Activated CD4-positive, alpha-beta memory T cell treated with anti-CD3 and anti-CD28 coated beads for 36 hours (primary cell): ENCODE measurements at regions not wholly inside any gene's neighbourhood (a gene's known extent, or its start where the extent isn't known, plus 50 kb on each side); places are given as distances from the start of the nearest gene placed in this dataset.
A peak's percentile ranks its signal among the peaks of the same experiment; 100 is the strongest.

Experiments
- CTCF ChIA-PET: fragments of 350-600 bp; sonication (Branson Sonifier 250); formaldehyde crosslinking; loops from one replicate; lab custom pipeline; 2021; ENCODE audit warnings: antibody characterized with exemption, inconsistent platforms; lab: Charles Lee
- POLR2A ChIA-PET: fragments of 350-600 bp; sonication (Branson Sonifier 250); formaldehyde crosslinking; loops from one replicate; lab custom pipeline; 2021; ENCODE audit warnings: antibody characterized with exemption; lab: Charles Lee
- DNase-seq: peaks from one replicate; pipeline ENCODE4 v3.0.0-alpha.2; 2020
- H3K27ac Mint-ChIP-seq: one replicate; pipeline ENCODE4 v1.8.0; 2021; ENCODE audit warnings: mixed read lengths
- H3K27me3 Mint-ChIP-seq: one replicate; pipeline ENCODE4 v1.8.0; 2021; ENCODE audit warnings: mixed read lengths
- H3K36me3 Mint-ChIP-seq: one replicate; pipeline ENCODE4 v1.8.0; 2021; ENCODE audit warnings: mixed read lengths
- H3K4me1 Mint-ChIP-seq: one replicate; pipeline ENCODE4 v1.8.0; 2021; ENCODE audit warnings: low read depth, mixed read lengths
- H3K4me3 Mint-ChIP-seq: one replicate; pipeline ENCODE4 v1.8.0; 2021; ENCODE audit warnings: mild to moderate bottlenecking, mixed read lengths
- H3K9me3 Mint-ChIP-seq: one replicate; pipeline ENCODE4 v1.8.0; 2021; ENCODE audit warnings: mixed read lengths
- intact Hi-C: fragments of 100-400 bp; cut with micrococcal nuclease; formaldehyde crosslinking; loops from one replicate; pipeline ENCODE4 v1.15.1; 2023

DNA sequence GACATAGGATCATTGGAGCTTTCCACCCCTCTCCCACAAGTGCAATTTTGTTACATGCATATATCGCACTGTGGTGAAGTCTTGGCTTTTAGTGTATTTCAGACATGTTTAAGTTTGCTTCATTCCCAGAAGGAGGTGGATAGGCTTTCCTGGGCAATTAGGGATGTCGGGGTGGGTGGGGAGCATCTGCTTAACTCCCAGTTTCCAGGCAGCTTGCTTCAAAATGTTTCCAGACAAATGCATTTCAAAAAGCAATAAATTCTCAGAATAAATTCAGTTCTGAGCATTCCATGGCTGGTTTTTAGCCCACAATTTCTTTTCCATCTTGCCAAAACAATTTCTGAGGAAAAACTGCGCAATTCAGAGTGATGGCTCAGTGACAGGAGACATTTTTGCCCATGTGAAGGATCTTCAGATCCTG lies 227.7 kb upstream of the ZPLD1 start:
- Mint-ChIP-seq H3K9me3 (peaks cover 8% of the 10 kb centered on the region), H3K27me3 (no peaks in the 10 kb centered on the region), H3K4me3 (no peak overlapping the region), H3K27ac (no peak overlapping the region), H3K36me3 (no peaks in the 10 kb centered on the region), H3K4me1 (no peaks in the 10 kb centered on the region)
- intact Hi-C loops, result no loop called here
- POLR2A ChIA-PET, result no interaction called here
- CTCF ChIA-PET, result interaction anchor here (1.3 kb wide), 1 partner anchor 22 kb away, joined by 3 read pairs; no protein-coding TSS in a partner anchor
- no peak for DNase-seq

DNA sequence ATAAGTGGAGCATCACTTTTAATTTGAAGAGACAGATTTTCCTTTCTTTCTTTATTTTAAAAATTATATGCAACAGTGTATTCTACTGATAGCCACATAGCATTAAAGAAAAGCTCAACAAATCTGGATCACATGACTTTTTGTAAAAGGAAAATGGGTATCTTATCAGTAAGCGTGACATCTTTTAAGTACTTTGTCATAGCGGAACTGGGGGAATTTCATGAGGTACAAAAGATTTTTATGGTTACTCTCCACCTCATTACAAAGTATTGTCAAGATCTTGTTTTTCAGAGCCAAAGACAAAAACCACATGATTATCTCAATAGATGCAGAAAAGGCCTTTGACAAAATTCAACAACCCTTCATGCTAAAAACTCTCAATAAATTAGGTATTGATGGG lies 219.6 kb upstream of the ZPLD1 start:
- no peak overlapping the region for H3K27ac Mint-ChIP-seq
- intact Hi-C loops, result no loop called here
- CTCF ChIA-PET, result interaction anchor here (1.1 kb wide), 1 partner anchor 14 kb away, joined by 4 read pairs; no protein-coding TSS in a partner anchor

DNA sequence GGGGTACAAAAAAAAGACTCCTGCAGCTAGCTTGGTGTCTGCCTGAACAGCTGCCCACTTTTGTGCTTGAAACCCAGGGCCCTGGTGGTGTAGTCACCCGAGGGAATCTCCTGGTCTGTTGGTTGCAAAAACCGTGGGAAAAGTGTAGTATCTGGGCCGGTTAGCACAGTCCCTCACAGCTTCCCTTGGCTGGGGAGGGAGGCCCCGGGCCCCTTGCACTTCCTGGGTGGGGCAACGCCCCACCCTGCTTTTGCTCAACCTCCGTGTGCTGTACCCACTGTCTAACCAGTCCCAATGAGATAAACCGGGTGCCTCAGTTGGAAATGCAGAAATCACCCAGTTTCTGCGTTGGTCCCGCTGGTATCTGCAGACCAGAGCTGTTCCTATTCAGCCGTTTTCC lies 211.7 kb upstream of the ZPLD1 start:
- Mint-ChIP-seq H3K4me3 (no peak overlapping the region), H3K36me3 (peaks cover 3% of the 10 kb centered on the region), H3K9me3 (no peaks in the 10 kb centered on the region), H3K4me1 (peaks cover 26% of the 10 kb centered on the region), H3K27ac (no peak overlapping the region), H3K27me3 (peaks cover 5% of the 10 kb centered on the region)
- peak; percentile 30 for DNase-seq
- ChIA-PET POLR2A (no interaction called here), CTCF (interaction anchor here (0.6 to 3.0 kb wide), 7 partner anchors 371 to 420 kb away, joined by 3 to 17 read pairs (median 3); no protein-coding TSS in a partner anchor)
- intact Hi-C loops, result loop anchor here (10.0 kb wide), 1 partner anchor 278 kb away; no protein-coding TSS in a partner anchor

More for the DNA sequence above, 219.6 kb upstream of the ZPLD1 start:
- Mint-ChIP-seq H3K4me1 (peaks cover 4% of the 10 kb centered on the region), H3K27me3 (no peaks in the 10 kb centered on the region), H3K4me3 (no peak overlapping the region), H3K36me3 (peaks cover 3% of the 10 kb centered on the region), H3K9me3 (peaks cover 5% of the 10 kb centered on the region)
- DNase-seq, result no peak
- POLR2A ChIA-PET, result interaction anchor here (0.6 kb wide), 1 partner anchor 387 kb away, joined by 3 read pairs; no protein-coding TSS in a partner anchor

DNA sequence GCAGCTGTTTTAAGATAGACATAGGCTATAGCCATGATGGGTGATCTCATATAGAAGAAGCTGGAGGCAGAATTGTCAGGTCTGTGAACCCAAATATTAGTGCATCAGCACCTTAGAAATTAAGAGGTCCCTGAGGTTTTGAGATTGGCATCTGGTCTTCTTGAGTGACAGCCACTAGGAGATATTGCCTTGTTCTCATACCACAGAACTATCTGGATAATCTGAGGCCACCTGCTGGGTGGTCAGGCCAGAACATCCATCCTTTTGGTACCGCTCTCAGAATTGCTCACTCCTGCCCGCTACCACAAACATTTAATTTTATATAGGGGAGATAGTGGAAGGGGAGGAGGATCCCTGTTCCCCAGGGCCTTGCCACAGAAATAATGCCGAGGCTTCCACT lies 210.6 kb upstream of the ZPLD1 start:
- no peak overlapping the region for H3K27ac Mint-ChIP-seq
- peaks cover 3% of the 10 kb centered on the region for H3K36me3 Mint-ChIP-seq
- no peaks in the 10 kb centered on the region for H3K9me3 Mint-ChIP-seq
- H3K4me3 Mint-ChIP-seq, result no peak overlapping the region
- peaks cover 29% of the 10 kb centered on the region for H3K4me1 Mint-ChIP-seq
- intact Hi-C loops, result loop anchor here (2.0 to 10.0 kb wide), 2 partner anchors 279 to 529 kb away; no protein-coding TSS in a partner anchor
- ChIA-PET CTCF (interaction anchor here (0.6 to 7.8 kb wide), 17 partner anchors 24 to 476 kb away, joined by 3 to 391 read pairs (median 6); no protein-coding TSS in a partner anchor), POLR2A (no interaction called here)
- H3K27me3 Mint-ChIP-seq, result peaks cover 5% of the 10 kb centered on the region
- DNase-seq, result peak; percentile 21

DNA sequence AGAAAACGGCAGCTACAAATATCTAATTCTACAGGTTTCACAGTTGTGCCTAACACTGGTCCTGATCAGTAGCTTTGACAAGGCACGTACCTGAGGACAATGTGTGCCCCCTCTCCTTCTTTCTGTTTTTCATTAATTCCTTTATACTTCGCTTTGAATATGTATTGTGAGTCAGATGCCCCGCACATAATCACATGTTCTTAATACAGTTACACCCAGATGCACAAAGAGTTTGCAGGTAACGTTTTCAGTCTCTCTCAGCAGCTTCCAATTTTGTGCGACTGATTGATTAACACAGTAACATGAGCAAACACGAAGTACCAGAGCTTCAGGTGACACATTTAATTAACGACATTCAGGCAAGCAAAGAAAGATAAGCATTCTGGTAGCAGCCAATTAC lies 209.8 kb upstream of the ZPLD1 start:
- H3K36me3 Mint-ChIP-seq, result peaks cover 2% of the 10 kb centered on the region
- no peak overlapping the region for H3K27ac Mint-ChIP-seq
- ChIA-PET POLR2A (interaction anchor here (1.2 kb wide), 1 partner anchor 375 kb away, joined by 4 read pairs; the partner anchor contains the start of gene NFKBIZ), CTCF (interaction anchor here (0.6 to 7.8 kb wide), 49 partner anchors 15 to 477 kb away, joined by 3 to 391 read pairs (median 4); partner anchors contain the start of genes NFKBIZ and NXPE3)
- peaks cover 5% of the 10 kb centered on the region for H3K27me3 Mint-ChIP-seq
- no peaks in the 10 kb centered on the region for H3K9me3 Mint-ChIP-seq
- H3K4me1 Mint-ChIP-seq, result peaks cover 36% of the 10 kb centered on the region
- intact Hi-C loops, result loop anchor here (1.0 to 10.0 kb wide), 8 partner anchors 133 to 530 kb away; no protein-coding TSS in a partner anchor
- H3K4me3 Mint-ChIP-seq, result no peak overlapping the region
- DNase-seq, result no peak

DNA sequence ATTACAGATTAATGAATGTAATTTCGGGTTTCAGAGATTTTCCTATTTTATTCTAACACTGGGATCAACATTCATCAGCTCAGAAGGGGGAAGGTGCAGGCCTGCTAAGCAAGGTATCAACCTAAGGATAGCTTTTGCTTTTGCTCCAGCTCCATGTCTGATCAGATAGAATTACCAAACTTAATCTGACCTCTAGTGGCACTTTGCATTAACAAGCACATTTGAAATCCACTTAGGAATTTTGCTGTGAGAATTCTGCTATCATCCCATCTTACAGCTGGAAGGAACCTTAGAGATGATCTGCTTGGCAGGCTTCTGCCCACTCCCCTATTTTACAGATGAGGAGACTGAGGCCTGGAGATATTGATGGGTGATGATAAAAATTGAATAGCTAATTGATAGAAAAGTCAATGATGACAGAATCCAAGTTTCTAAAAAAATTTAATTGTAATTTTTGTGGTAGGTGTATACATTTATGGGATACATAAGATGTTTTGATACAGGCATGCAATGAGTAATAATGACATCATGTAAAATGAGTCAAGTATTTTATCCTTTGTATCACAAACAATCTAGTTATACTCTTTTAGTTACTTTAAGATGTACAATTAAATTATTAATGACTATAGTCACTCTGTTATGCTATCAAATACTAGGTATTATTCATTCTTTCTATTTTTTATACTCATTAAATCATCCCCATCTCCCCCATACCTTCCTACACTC lies 209.2 kb upstream of the ZPLD1 start:
- intact Hi-C loops, result loop anchor here (1.0 to 10.0 kb wide), 8 partner anchors 133 to 531 kb away; no protein-coding TSS in a partner anchor
- H3K27ac Mint-ChIP-seq, result no peak overlapping the region
- no peak for DNase-seq
- ChIA-PET POLR2A (interaction anchor here (1.2 kb wide), 1 partner anchor 376 kb away, joined by 4 read pairs; the partner anchor contains the start of gene NFKBIZ), CTCF (interaction anchor here (0.7 to 7.8 kb wide), 51 partner anchors 14 to 447 kb away, joined by 3 to 391 read pairs (median 4); partner anchors contain the start of genes NFKBIZ and NXPE3)
- H3K4me3 Mint-ChIP-seq, result no peak overlapping the region
- peaks cover 36% of the 10 kb centered on the region for H3K4me1 Mint-ChIP-seq
- H3K9me3 Mint-ChIP-seq, result no peaks in the 10 kb centered on the region
- no peaks in the 10 kb centered on the region for H3K36me3 Mint-ChIP-seq
- H3K27me3 Mint-ChIP-seq, result peaks cover 5% of the 10 kb centered on the region

DNA sequence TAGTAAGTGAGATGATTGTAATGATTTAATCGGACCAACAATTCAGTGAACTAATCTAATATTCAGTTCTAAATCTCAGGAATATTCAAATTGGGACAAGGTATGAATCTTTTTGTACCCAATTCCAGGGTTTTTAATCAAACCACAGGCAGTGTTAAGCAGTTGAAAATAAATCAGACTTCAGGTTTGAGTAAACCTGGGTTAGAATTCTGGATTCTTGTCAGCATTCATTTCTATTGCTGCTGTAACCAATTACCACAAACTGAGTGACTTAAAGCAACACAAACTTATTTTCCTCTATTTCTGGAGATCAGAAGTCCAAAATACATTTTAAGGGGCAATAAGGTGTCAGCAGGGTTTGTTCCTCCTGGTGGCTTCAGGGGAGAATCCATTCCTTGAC lies 208.4 kb upstream of the ZPLD1 start:
- H3K27me3 Mint-ChIP-seq, result peaks cover 5% of the 10 kb centered on the region
- H3K9me3 Mint-ChIP-seq, result no peaks in the 10 kb centered on the region
- H3K4me3 Mint-ChIP-seq, result no peak overlapping the region
- DNase-seq, result no peak
- H3K36me3 Mint-ChIP-seq, result no peaks in the 10 kb centered on the region
- no peak overlapping the region for H3K27ac Mint-ChIP-seq
- CTCF ChIA-PET, result interaction anchor here (0.9 to 7.8 kb wide), 12 partner anchors 29 to 430 kb away, joined by 3 to 391 read pairs (median 5); no protein-coding TSS in a partner anchor
- POLR2A ChIA-PET, result no interaction called here
- H3K4me1 Mint-ChIP-seq, result peaks cover 36% of the 10 kb centered on the region
- intact Hi-C loops, result loop anchor here (5.0 to 10.0 kb wide), 4 partner anchors 134 to 399 kb away; no protein-coding TSS in a partner anchor

DNA sequence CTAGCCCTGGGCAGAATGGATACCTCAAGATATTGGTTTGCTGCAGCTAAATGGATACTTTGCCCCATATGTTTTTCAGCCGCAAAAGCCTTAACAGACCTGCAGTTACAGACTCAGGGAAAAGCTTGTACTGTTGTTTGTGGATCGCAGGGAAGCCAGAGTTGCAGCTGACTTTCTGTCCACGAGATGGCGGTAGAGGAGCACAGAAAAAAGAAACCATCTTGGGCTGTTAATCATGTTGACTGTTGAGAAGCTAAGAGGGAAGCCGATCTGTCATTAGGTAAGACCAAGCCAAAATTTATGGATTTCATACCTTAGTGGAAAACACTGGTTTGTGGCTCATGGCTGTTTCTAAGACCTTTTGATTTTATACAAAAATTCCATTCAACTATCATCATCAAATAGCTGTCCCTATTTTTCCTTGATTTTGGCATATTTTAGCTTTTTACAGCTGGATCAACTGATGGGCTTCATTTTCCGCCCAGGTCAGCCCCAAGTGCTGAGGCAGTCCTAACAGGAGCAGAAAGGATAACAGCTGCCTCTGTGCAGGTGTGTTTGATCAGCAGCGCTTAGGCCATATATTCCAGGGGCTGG lies 205.7 kb upstream of the ZPLD1 start:
- POLR2A ChIA-PET, result no interaction called here
- CTCF ChIA-PET, result interaction anchor here (0.5 to 7.8 kb wide), 71 partner anchors 10 to 913 kb away, joined by 3 to 391 read pairs (median 4); partner anchors contain the start of gene CEP97

DNA sequence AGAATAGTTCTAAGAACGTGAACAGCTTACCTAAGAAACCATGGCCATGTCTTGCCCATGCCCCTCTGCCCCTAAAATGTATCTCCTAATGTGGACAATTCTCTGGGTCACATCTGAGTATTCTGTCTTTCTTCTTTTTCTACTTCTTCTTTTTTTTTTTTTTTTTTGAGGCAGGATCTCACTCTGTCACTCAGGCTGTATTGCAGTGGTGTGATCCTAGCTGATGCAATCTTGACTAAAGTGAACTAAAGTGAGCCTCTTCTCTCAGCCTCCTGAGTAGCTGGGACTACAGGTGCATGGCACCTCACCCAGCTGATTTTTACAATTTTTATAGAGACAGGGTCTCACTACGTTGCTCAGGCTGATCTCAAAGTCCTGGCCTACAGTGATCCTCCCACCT lies 204.8 kb upstream of the ZPLD1 start:
- Mint-ChIP-seq H3K4me3 (no peak overlapping the region), H3K27ac (no peak overlapping the region), H3K36me3 (no peaks in the 10 kb centered on the region), H3K27me3 (peaks cover 5% of the 10 kb centered on the region), H3K9me3 (no peaks in the 10 kb centered on the region), H3K4me1 (peaks cover 13% of the 10 kb centered on the region)
- ChIA-PET POLR2A (no interaction called here), CTCF (interaction anchor here (1.0 to 7.8 kb wide), 14 partner anchors 9 to 511 kb away, joined by 3 to 391 read pairs (median 12); no protein-coding TSS in a partner anchor)
- intact Hi-C loops, result no loop called here
- DNase-seq, result no peak

More for the DNA sequence above, 205.7 kb upstream of the ZPLD1 start:
- no peak overlapping the region for H3K4me3 Mint-ChIP-seq
- no peak overlapping the region for H3K27ac Mint-ChIP-seq
- DNase-seq, result peak; percentile 86
- intact Hi-C loops, result loop anchor here (1.0 to 10.0 kb wide), 5 partner anchors 137 to 402 kb away; no protein-coding TSS in a partner anchor
- peaks cover 15% of the 10 kb centered on the region for H3K4me1 Mint-ChIP-seq
- H3K36me3 Mint-ChIP-seq, result no peaks in the 10 kb centered on the region
- no peaks in the 10 kb centered on the region for H3K9me3 Mint-ChIP-seq
- H3K27me3 Mint-ChIP-seq, result peaks cover 5% of the 10 kb centered on the region

DNA sequence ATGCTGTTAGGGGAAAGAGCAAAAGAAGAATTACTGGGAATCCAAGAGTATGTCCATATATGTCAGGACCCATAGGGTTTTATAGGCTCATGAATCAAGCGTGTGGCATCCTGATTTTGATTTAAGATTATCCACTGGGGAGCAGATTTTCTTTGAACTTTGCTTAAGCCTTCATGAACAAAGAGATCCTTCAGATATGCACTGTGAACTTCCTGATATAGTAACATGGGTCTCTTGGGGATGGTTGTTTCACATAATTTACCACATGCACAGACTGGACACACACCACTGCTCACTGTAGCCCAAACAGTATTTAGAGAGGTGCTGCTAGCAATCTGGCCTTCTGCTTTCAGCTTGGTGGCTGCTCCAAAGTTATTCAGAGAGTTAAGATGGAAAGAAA lies 200.9 kb upstream of the ZPLD1 start:
- Mint-ChIP-seq H3K4me3 (no peak overlapping the region), H3K36me3 (no peaks in the 10 kb centered on the region), H3K4me1 (peaks cover 10% of the 10 kb centered on the region), H3K9me3 (no peaks in the 10 kb centered on the region), H3K27me3 (no peaks in the 10 kb centered on the region), H3K27ac (no peak overlapping the region)
- CTCF ChIA-PET, result interaction anchor here (3.4 kb wide), 1 partner anchor 303 kb away, joined by 15 read pairs; no protein-coding TSS in a partner anchor
- no peak for DNase-seq
- intact Hi-C loops, result no loop called here
- POLR2A ChIA-PET, result no interaction called here

DNA sequence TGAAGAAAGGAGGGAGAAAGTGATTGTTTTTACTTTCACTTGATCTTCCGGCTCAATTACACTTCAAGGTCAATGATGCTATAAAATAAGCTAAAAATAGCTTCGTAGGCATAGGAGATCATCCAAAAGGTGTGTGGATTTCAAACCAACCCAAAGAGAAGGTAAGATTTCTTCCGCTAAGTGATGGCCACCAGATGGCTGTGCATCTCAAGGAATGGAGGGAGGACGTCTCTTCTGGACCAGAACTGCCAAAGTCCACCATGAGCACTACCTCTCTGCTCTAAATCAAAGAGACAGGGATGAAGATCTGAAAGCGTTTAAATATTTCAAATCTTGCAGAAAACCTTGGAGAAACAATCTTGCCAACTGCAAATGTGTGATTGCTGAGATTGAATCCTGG lies 199.1 kb upstream of the ZPLD1 start:
- Mint-ChIP-seq H3K27ac (no peak overlapping the region), H3K27me3 (no peaks in the 10 kb centered on the region), H3K4me1 (no peaks in the 10 kb centered on the region), H3K4me3 (no peak overlapping the region), H3K9me3 (no peaks in the 10 kb centered on the region), H3K36me3 (no peaks in the 10 kb centered on the region)
- ChIA-PET POLR2A (no interaction called here), CTCF (interaction anchor here (3.4 kb wide), 1 partner anchor 301 kb away, joined by 15 read pairs; no protein-coding TSS in a partner anchor)
- no peak for DNase-seq
- intact Hi-C loops, result no loop called here
